ENCODE measurements at regions not wholly inside any gene's neighbourhood (a gene's known extent, or its start where the extent isn't known, plus 50 kb on each side); places are given as distances from the start of the nearest gene placed in this dataset.

GRCh38 chr3:54042259-54042823 is 80.0 kb upstream of the CACNA2D3 start:
- H3K27me3 Mint-ChIP-seq (ENCODE audit: insufficient read depth, low read depth, poor library complexity) = peaks cover 6% of the 10 kb centered on the region
- Histone ChIP-seq H3K79me2 (replicated peaks; ENCODE audit: insufficient read depth) (no peaks in the 10 kb centered on the region), H3K9me2 (ENCODE audit: insufficient read depth) (peaks cover 7% of the 10 kb centered on the region), H3K27me3 (ENCODE audit: insufficient read depth) (no peaks in the 10 kb centered on the region), H3K27ac (ENCODE audit: low read depth) (no peak overlapping the region), H2AFZ (peak overlapping the region; percentile 72; the same call in 1 of the 2 replicates), H3K4me1 (ENCODE audit: insufficient read depth) (peaks cover 5% of the 10 kb centered on the region; the same call in 1 of the 2 replicates), H3K4me2 (no peak overlapping the region), H4K20me1 (replicated peaks; ENCODE audit: insufficient read depth) (no peaks in the 10 kb centered on the region), H3K36me3 (ENCODE audit: insufficient read depth) (no peaks in the 10 kb centered on the region), H3K4me3 (no peak overlapping the region), H3F3A (replicated peaks; ENCODE audit: low read depth) (no peaks in the 10 kb centered on the region)
- no peak overlapping the region for H3K4me3 Mint-ChIP-seq
- ATAC-seq (peak; percentile 59), DNase-seq (ENCODE audit: low spot score) (peak; percentile 17)
- no peaks in the 10 kb centered on the region for H3K9me3 Mint-ChIP-seq
- peaks cover 9% of the 10 kb centered on the region for H3K4me1 Mint-ChIP-seq
- no peak overlapping the region for H3K27ac Mint-ChIP-seq
- TF ChIP-seq EZH2 (IDR thresholded peaks at IDR 0.05; ENCODE audit: low read depth, unreplicated experiment) (no peak), JUNB (IDR thresholded peaks at IDR 0.05; ENCODE audit: unreplicated experiment) (no peak), POLR2AphosphoS5 (IDR thresholded peaks at IDR 0.05; ENCODE audit: low read depth) (no peak), ZNF462 (CRISPR knock-in tag; IDR thresholded peaks at IDR 0.05) (no peak), STAT1 (IDR thresholded peaks at IDR 0.05; ENCODE audit: unreplicated experiment) (no peak), EZH2phosphoT487 (IDR thresholded peaks at IDR 0.05; ENCODE audit: unreplicated experiment) (no peak), ZNF331 (CRISPR knock-in tag; IDR thresholded peaks at IDR 0.05; ENCODE audit: low read depth) (no peak), ETS1 (IDR thresholded peaks at IDR 0.05) (no peak), CREB1 (CRISPR knock-in tag; IDR thresholded peaks at IDR 0.05; ENCODE audit: low read depth) (no peak), NANOG (IDR thresholded peaks at IDR 0.05; ENCODE audit: borderline replicate concordance) (no peak), REST (IDR thresholded peaks at IDR 0.05; ENCODE audit: unreplicated experiment) (no peak), ZNF114 (CRISPR knock-in tag; IDR thresholded peaks at IDR 0.05) (no peak), CTCF (conservative IDR thresholded peaks at IDR 0.05; ENCODE audit: low read depth in 2 of 2) (no peak)
- no peaks in the 10 kb centered on the region for H3K36me3 Mint-ChIP-seq (ENCODE audit: low read depth)
